OCI-LY3 (cell line): ENCODE measurements at regions not wholly inside any gene's neighbourhood (a gene's known extent, or its start where the extent isn't known, plus 50 kb on each side); places are given as distances from the start of the nearest gene placed in this dataset.

ENCODE experiments used
- CTCF ChIP-seq: fragments of 200-600, 300-600 bp; sonication (generic); IDR thresholded peaks from 2 replicates; pipeline ENCODE4 v1.5.1; 2014; ENCODE audit warnings: antibody characterized with exemption, low read length, low read depth
- EZH2phosphoT487 ChIP-seq: fragments of 200-600 bp; shearing (Covaris generic); IDR thresholded peaks from 2 replicates; pipeline ENCODE4 v1.6.1; 2018; ENCODE audit warnings: antibody characterized with exemption, mixed run types, low read depth

GRCh38 chr18:30644158-30644557 lies 398.4 kb downstream of the DSC3 start:
- TF ChIP-seq EZH2phosphoT487 (no peak), CTCF (no peak)
